ENCODE measurements at regions not wholly inside any gene's neighbourhood (a gene's known extent, or its start where the extent isn't known, plus 50 kb on each side); places are given as distances from the start of the nearest gene placed in this dataset.

DNA sequence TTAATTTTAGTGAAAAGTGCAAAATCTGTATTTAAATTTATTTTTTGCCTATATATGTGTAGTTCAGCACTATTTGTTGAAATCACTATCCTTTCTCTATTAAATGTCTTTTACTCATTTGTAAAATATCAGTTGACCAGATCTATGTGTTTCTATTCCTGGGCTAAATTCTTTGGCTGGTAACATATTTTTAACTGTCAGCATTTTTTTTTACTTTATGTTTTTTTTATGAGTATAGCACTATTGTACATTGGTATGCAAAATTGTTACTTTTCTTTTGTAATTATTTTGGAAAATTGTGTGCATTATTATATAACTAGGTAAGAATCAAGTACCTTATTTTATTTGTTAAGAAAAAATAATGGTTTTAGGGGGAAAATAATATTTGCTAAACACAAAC, 582.8 kb upstream of the ADGRB3 start:
- no peak for TF ChIP-seq POLR2A (IDR thresholded peaks at IDR 0.05)
- TF ChIP-seq POLR2AphosphoS5 (IDR thresholded peaks at IDR 0.05): no peak
- TF ChIP-seq, protein P1, sequence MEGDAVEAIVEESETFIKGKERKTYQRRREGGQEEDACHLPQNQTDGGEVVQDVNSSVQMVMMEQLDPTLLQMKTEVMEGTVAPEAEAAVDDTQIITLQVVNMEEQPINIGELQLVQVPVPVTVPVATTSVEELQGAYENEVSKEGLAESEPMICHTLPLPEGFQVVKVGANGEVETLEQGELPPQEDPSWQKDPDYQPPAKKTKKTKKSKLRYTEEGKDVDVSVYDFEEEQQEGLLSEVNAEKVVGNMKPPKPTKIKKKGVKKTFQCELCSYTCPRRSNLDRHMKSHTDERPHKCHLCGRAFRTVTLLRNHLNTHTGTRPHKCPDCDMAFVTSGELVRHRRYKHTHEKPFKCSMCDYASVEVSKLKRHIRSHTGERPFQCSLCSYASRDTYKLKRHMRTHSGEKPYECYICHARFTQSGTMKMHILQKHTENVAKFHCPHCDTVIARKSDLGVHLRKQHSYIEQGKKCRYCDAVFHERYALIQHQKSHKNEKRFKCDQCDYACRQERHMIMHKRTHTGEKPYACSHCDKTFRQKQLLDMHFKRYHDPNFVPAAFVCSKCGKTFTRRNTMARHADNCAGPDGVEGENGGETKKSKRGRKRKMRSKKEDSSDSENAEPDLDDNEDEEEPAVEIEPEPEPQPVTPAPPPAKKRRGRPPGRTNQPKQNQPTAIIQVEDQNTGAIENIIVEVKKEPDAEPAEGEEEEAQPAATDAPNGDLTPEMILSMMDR (IDR thresholded peaks at IDR 0.05): no peak
- no peak for DNase-seq (ENCODE audit: low spot score)
- Histone ChIP-seq H3K36me3 (no peaks in the 10 kb centered on the region), H3K9me3 (no peaks in the 10 kb centered on the region), H3K27ac (no peak overlapping the region), H3K4me1 (replicated peaks) (no peaks in the 10 kb centered on the region), H3K27me3 (replicated peaks; ENCODE audit: insufficient read depth) (no peaks in the 10 kb centered on the region), H3K4me3 (no peak overlapping the region)
- intact Hi-C loops (cut with DNase I): no loop called here

DNA sequence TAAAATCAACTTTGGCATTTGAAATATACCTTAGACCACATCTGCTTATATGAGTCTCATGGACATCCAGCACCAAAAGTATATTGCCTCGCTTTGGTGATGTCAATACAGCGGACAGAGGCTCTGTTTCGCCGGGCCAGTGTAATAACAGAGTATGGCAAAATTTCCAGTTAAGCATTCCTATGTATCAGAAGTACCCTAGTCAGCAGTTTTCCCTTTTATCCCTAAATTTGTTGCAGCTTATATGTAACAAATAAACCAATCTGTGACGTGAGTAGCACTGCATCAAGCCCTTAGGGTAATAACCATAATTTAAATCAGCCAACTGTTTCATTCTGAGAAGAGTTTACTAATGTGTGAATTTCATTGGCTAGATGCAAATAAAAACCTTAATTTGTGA, 585.5 kb upstream of the ADGRB3 start:
- intact Hi-C loops (cut with DNase I): no loop called here
- WGBS: 87% methylated on average over 5 of the region's 5 CpGs
- no peaks in the 10 kb centered on the region for H3K9me3 ChIP-seq
- no peaks in the 10 kb centered on the region for H3K4me1 ChIP-seq (replicated peaks)
- TF ChIP-seq, protein P1 (IDR thresholded peaks at IDR 0.05): no peak
- TF ChIP-seq POLR2A (IDR thresholded peaks at IDR 0.05) (no peak), POLR2AphosphoS5 (IDR thresholded peaks at IDR 0.05) (no peak)
- H3K4me3 ChIP-seq: no peak overlapping the region
- DNase-seq (ENCODE audit: low spot score): no peak
- no peaks in the 10 kb centered on the region for H3K27me3 ChIP-seq (replicated peaks; ENCODE audit: insufficient read depth)
- no peak overlapping the region for H3K27ac ChIP-seq
- no peaks in the 10 kb centered on the region for H3K36me3 ChIP-seq

GRCh38 chr6:68046756-68047155, 588.3 kb upstream of the ADGRB3 start:
- no peaks in the 10 kb centered on the region for H3K27me3 ChIP-seq (replicated peaks; ENCODE audit: insufficient read depth)
- H3K4me3 ChIP-seq: no peak overlapping the region
- no peaks in the 10 kb centered on the region for H3K4me1 ChIP-seq (replicated peaks)
- no peaks in the 10 kb centered on the region for H3K9me3 ChIP-seq
- no peak for DNase-seq (ENCODE audit: low spot score)
- intact Hi-C loops (cut with DNase I): no loop called here
- 87% methylated on average over 1 of the region's 1 CpG for WGBS
- H3K27ac ChIP-seq: no peak overlapping the region
- no peaks in the 10 kb centered on the region for H3K36me3 ChIP-seq
- no peak for TF ChIP-seq POLR2AphosphoS5 (IDR thresholded peaks at IDR 0.05)
- TF ChIP-seq POLR2A (IDR thresholded peaks at IDR 0.05): no peak
- TF ChIP-seq, protein P1 (IDR thresholded peaks at IDR 0.05): no peak

DNA sequence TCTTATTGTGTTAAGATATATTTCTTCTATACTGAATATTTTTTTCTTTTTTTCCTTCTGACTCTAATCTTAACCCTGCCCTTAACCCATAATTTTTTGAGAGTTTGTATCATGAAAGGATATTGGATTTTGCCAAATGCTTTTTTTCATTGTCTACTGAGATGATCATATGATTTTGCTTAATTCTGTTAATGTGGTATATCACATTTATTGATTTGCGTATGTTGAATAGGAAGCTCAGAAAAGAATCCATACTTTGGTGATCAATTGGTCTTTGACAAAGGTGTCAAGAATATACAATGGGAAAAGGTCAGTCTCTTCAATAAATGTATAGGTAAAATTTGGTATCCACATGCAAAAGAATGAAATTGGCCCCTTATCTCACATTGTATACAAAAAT, 588.8 kb upstream of the ADGRB3 start:
- WGBS: 97% methylated on average over 1 of the region's 1 CpG
- H3K4me3 ChIP-seq: no peak overlapping the region
- no peak overlapping the region for H3K27ac ChIP-seq
- no peaks in the 10 kb centered on the region for H3K36me3 ChIP-seq
- TF ChIP-seq, protein P1 (IDR thresholded peaks at IDR 0.05): no peak
- TF ChIP-seq POLR2A (IDR thresholded peaks at IDR 0.05) (no peak), POLR2AphosphoS5 (IDR thresholded peaks at IDR 0.05) (no peak)
- H3K4me1 ChIP-seq (replicated peaks): no peaks in the 10 kb centered on the region
- DNase-seq (ENCODE audit: low spot score): no peak
- no peaks in the 10 kb centered on the region for H3K27me3 ChIP-seq (replicated peaks; ENCODE audit: insufficient read depth)
- H3K9me3 ChIP-seq: no peaks in the 10 kb centered on the region
- intact Hi-C loops (cut with DNase I): no loop called here

GRCh38 chr6:68045193-68045592, 589.9 kb upstream of the ADGRB3 start:
- no peak for DNase-seq (ENCODE audit: low spot score)
- Histone ChIP-seq H3K4me1 (replicated peaks) (no peaks in the 10 kb centered on the region), H3K4me3 (no peak overlapping the region), H3K27me3 (replicated peaks; ENCODE audit: insufficient read depth) (no peaks in the 10 kb centered on the region), H3K9me3 (no peaks in the 10 kb centered on the region), H3K27ac (no peak overlapping the region), H3K36me3 (no peaks in the 10 kb centered on the region)
- TF ChIP-seq POLR2AphosphoS5 (IDR thresholded peaks at IDR 0.05) (no peak), POLR2A (IDR thresholded peaks at IDR 0.05) (no peak)
- TF ChIP-seq, protein P1 (IDR thresholded peaks at IDR 0.05): no peak
- 91% methylated on average over 4 of the region's 4 CpGs for WGBS
- intact Hi-C loops (cut with DNase I): no loop called here

All from prostate gland (tissue), 2 donors.